Hepatocyte (in vitro differentiated cells): ENCODE measurements at regions not wholly inside any gene's neighbourhood (a gene's known extent, or its start where the extent isn't known, plus 50 kb on each side); places are given as distances from the start of the nearest gene placed in this dataset. TPM values are rescaled to one million over a fixed set of nuclear protein-coding genes. Genes with fewer than 3 reads are reported as not detected.

ENCODE experiments used
- DNase-seq: peaks from one replicate; pipeline ENCODE4 v3.0.0-alpha.2; 2016; ENCODE audit warnings: low spot score
- H2AFZ ChIP-seq: fragments of 200-600 bp; sonication (generic); 2 replicates; pipeline ENCODE4 v1.6.0; 2016; ENCODE audit warnings: antibody characterized with exemption, mild to moderate bottlenecking
- H3K27ac ChIP-seq: fragments of 200-600 bp; sonication (generic); 2 replicates; pipeline ENCODE4 v1.5.1; 2016; ENCODE audit warnings: mild to moderate bottlenecking
- H3K27me3 ChIP-seq: fragments of 200-600 bp; sonication (generic); 2 replicates; pipeline ENCODE4 v1.6.1; 2016
- H3K36me3 ChIP-seq: fragments of 200-600 bp; sonication (generic); replicated peaks from 2 replicates; pipeline ENCODE4 v1.5.1; 2016; ENCODE audit warnings: low read depth; ENCODE audit not compliant: insufficient read depth
- H3K4me1 ChIP-seq: fragments of 200-600 bp; sonication (generic); 2 replicates; pipeline ENCODE4 v1.5.1; 2016; ENCODE audit warnings: mild to moderate bottlenecking, moderate library complexity; ENCODE audit not compliant: insufficient read depth
- H3K4me2 ChIP-seq: fragments of 200-600 bp; sonication (generic); 2 replicates; pipeline ENCODE4 v1.6.0; 2016
- H3K4me3 ChIP-seq: fragments of 200-600 bp; sonication (generic); 2 replicates; pipeline ENCODE4 v1.5.1; 2016; ENCODE audit warnings: mild to moderate bottlenecking
- H3K79me2 ChIP-seq: fragments of 200-600 bp; sonication (generic); 2 replicates; pipeline ENCODE4 v1.6.0; 2017; ENCODE audit warnings: mild to moderate bottlenecking
- H3K9me2 ChIP-seq: fragments of 200-600 bp; sonication (generic); replicated peaks from 2 replicates; pipeline ENCODE4 v1.6.0; 2017; ENCODE audit warnings: mild to moderate bottlenecking; ENCODE audit not compliant: insufficient read depth
- H3K9me3 ChIP-seq: fragments of 200-600 bp; sonication (generic); 2 replicates; pipeline ENCODE4 v1.5.1; 2016; ENCODE audit warnings: low read depth, mild to moderate bottlenecking
- H4K20me1 ChIP-seq: fragments of 200-600 bp; sonication (generic); 2 replicates; pipeline ENCODE4 v1.6.0; 2016; ENCODE audit warnings: mild to moderate bottlenecking; ENCODE audit not compliant: insufficient read depth, poor library complexity, severe bottlenecking
- CTCF ChIP-seq: fragments of 200-600 bp; sonication (generic); IDR thresholded peaks from 2 replicates; pipeline ENCODE4 v1.5.1; 2016; ENCODE audit warnings: antibody characterized with exemption, mild to moderate bottlenecking; ENCODE audit not compliant: poor library complexity
- EZH2 ChIP-seq: fragments of 200-600 bp; sonication (generic); IDR thresholded peaks from 2 replicates; pipeline ENCODE4 v1.6.1; 2016; ENCODE audit warnings: antibody characterized with exemption, mild to moderate bottlenecking, borderline replicate concordance
- EZH2phosphoT487 ChIP-seq: fragments of 200-600 bp; sonication (generic); IDR thresholded peaks from one replicate; pipeline ENCODE4 v1.6.1; 2018; ENCODE audit warnings: antibody characterized with exemption, mild to moderate bottlenecking, low read depth, moderate library complexity; ENCODE audit not compliant: unreplicated experiment, severe bottlenecking
- WGBS: methylation state at CpG from one replicate; pipeline ENCODE4 v1.1.6; 2016; ENCODE audit warnings: low lambda C conversion rate; ENCODE audit errors: missing lambda C conversion rate; 5-methylcytosine and 5-hydroxymethylcytosine counted together
- small RNA-seq: library from RNA; depleted of rRNA; stranded (forward); fragments of <200 nt; gene quantifications from one replicate; pipeline ENCODE3, GENCODE V24; 2014

DNA sequence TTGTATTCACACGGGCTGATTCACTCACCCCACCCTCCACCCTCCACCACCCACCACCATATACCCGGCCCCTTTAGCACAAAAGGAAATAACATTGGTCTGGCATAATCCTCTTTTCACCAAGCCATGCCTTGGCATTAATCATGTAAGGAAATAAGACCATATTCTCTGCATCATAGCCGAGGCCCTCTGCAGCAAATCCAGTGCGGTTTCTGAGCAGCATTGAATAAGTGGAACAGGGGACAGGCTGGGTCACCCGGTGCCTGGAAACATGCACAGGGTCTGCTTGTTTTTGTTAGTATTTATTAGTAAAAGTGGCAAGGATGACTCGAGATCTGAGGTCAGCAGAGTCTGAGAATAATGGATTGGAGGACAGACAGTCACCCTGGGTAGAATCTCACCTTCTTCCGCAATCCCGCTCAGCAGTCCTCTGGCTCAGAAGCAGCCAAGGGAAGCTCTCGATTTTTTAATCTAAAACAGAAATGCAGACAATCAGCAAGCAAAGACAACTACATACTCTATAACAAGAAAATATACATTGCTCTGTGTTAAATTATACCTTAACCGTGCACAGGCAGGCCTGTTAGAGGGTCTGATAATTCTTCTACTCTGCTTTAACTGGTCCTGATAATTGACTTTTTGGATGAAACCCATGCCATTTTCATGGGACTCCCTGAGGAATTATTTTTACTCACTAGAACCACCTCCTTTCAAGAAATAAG lies 52.4 kb upstream of the CDC42BPA start:
- Histone ChIP-seq H4K20me1 (no peaks in the 10 kb centered on the region), H3K4me3 (no peak overlapping the region), H3K4me2 (no peak overlapping the region), H3K4me1 (peaks cover 7% of the 10 kb centered on the region), H2AFZ (no peak overlapping the region), H3K79me2 (no peaks in the 10 kb centered on the region), H3K27me3 (no peaks in the 10 kb centered on the region), H3K9me2 (no peaks in the 10 kb centered on the region), H3K36me3 (no peaks in the 10 kb centered on the region), H3K9me3 (no peaks in the 10 kb centered on the region), H3K27ac (no peak overlapping the region)
- TF ChIP-seq EZH2, result no peak
- 74% methylated on average over 9 of the region's 10 CpGs for WGBS
- no peak for DNase-seq

- TF ChIP-seq CTCF (no peak), EZH2phosphoT487 (no peak), EZH2 (no peak)
- WGBS, result 41% methylated on average over 6 of the region's 6 CpGs
- H3K4me1 ChIP-seq, result peaks cover 7% of the 10 kb centered on the region
- no peaks in the 10 kb centered on the region for H4K20me1 ChIP-seq
- no peak overlapping the region for H3K27ac ChIP-seq
- H3K9me3 ChIP-seq, result no peaks in the 10 kb centered on the region
- H3K36me3 ChIP-seq, result no peaks in the 10 kb centered on the region
- H3K4me3 ChIP-seq, result no peak overlapping the region
- H2AFZ ChIP-seq, result no peak overlapping the region
- no peaks in the 10 kb centered on the region for H3K9me2 ChIP-seq
- no peaks in the 10 kb centered on the region for H3K27me3 ChIP-seq
- DNase-seq, result no peak
- no peak overlapping the region for H3K4me2 ChIP-seq
- H3K79me2 ChIP-seq, result no peaks in the 10 kb centered on the region
Observed at GRCh38 chr1:227369102-227369760, 50.9 kb upstream of the CDC42BPA start.

Small RNA genes lying in the stretch of these regions (small RNA-seq; reads per million reads assigned to genes)
- gene AL451054.2 (not detected), gene BTF3P9 (not detected)
